Central memory CD8-positive, alpha-beta T cell (primary cell): ENCODE measurements at regions not wholly inside any gene's neighbourhood (a gene's known extent, or its start where the extent isn't known, plus 50 kb on each side); places are given as distances from the start of the nearest gene placed in this dataset.

Source experiments
- ATAC-seq: fragments of 150-1000 bp; cut with Tn5 transposase; replicated peaks from 2 replicates; pipeline ENCODE4 v1.10.0; 2022; ENCODE audit warnings: mild to moderate bottlenecking, moderate FRiP score, moderate number of reproducible peaks; ENCODE audit not compliant: poor library complexity, severe bottlenecking; ENCODE audit errors: extremely low read depth
- DNase-seq, 2 donors: peaks; one replicate each; pipeline ENCODE4 v3.0.0; 2021; ENCODE audit warnings: low spot score in 2 of 2
- H3K27ac Mint-ChIP-seq: one replicate; pipeline ENCODE4 v1.8.0; 2022; ENCODE audit warnings: low read depth, mild to moderate bottlenecking, moderate library complexity, mixed read lengths
- H3K27me3 Mint-ChIP-seq: one replicate; pipeline ENCODE4 v1.8.0; 2022; ENCODE audit warnings: mixed read lengths
- H3K36me3 Mint-ChIP-seq: one replicate; pipeline ENCODE4 v1.8.0; 2022; ENCODE audit warnings: mild to moderate bottlenecking, moderate library complexity, mixed read lengths; ENCODE audit not compliant: insufficient read depth
- H3K4me1 Mint-ChIP-seq: one replicate; pipeline ENCODE4 v1.8.0; 2022; ENCODE audit warnings: mixed read lengths
- H3K4me3 Mint-ChIP-seq: one replicate; pipeline ENCODE4 v1.8.0; 2022; ENCODE audit warnings: mild to moderate bottlenecking, moderate library complexity, mixed read lengths
- H3K9me3 Mint-ChIP-seq: one replicate; pipeline ENCODE4 v1.8.0; 2022; ENCODE audit warnings: mixed read lengths

DNA sequence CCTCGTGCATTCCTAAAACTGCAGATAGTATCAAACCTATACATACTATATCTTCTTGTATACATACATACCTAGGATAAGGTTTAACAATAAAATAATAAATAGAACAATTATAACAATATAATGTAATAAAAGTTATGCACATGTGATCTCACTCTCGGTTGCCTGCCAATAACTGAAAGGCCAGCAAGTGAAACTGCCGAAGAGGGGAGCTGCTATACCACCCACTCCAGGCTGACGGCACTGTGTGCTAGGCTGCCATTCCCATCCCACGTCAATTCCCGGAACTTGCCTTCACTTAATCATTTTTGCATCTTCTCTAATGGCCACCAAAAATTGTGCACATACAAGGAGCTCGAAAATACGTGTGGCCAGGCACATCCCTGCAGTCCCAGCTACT, 451.1 kb upstream of the FAT1 start:
- no peak for DNase-seq
- ATAC-seq: no peak
- H3K27ac Mint-ChIP-seq: no peak overlapping the region
- no peaks in the 10 kb centered on the region for H3K36me3 Mint-ChIP-seq
- H3K27me3 Mint-ChIP-seq: no peaks in the 10 kb centered on the region
- H3K4me3 Mint-ChIP-seq: no peak overlapping the region
- H3K4me1 Mint-ChIP-seq: no peaks in the 10 kb centered on the region
- peaks cover 35% of the 10 kb centered on the region for H3K9me3 Mint-ChIP-seq

DNA sequence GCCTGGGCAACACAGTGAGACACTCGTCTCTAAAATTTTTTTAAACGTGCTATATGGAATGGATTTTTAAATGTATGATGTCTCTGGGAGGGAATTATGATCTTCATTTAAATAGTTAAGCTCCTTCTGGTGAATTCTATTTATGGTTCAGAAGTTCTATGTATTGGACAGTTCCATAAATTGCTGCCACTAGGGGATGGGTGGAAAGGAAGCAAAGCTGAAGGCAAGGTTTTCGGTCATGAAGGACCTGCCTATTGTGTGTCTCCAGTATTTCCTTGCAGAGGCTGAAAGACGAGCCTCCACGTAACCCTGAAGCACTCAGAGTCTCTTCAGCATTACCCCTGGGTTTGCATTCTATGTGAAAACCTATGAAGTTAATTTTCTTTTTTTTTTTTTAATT, 451.5 kb upstream of the FAT1 start:
- Mint-ChIP-seq H3K9me3 (peaks cover 35% of the 10 kb centered on the region), H3K4me3 (no peak overlapping the region), H3K27ac (no peak overlapping the region), H3K27me3 (no peaks in the 10 kb centered on the region), H3K4me1 (no peaks in the 10 kb centered on the region), H3K36me3 (no peaks in the 10 kb centered on the region)
- DNase-seq (no peak), ATAC-seq (no peak)

DNA sequence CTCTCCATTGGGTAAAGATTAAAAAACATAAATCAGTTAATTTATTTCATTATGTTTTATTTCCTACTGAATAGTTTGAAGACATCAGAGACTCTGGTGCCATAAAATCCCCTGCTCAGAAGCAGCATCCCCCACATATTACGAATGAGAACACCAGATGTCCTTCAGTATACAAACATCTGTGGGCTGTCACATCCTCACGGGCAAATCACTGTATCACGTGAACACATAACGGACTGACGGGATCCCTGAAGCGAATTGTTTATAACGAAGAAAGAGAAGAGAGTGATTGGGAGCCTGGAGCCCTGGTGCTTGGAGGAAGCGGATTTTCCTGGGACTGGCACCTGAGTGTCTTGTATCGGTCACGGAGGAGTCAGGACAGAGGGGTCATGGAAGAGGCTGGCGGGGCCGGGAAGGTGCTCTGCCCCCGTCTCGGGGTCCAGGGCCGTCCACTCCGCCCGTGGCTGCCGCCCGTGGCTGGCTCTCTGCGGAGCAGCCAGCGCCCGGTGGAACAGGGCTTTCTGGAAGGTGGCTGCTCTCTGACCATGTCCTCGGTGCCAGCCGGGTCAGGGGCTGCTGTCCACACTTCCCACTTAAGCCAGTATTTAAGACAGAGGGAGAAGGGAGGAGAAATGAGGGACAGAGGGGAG, 452.7 kb upstream of the FAT1 start:
- ATAC-seq (no peak), DNase-seq (no peak)
- H3K27ac Mint-ChIP-seq: no peak overlapping the region
- H3K4me3 Mint-ChIP-seq: no peak overlapping the region
- H3K27me3 Mint-ChIP-seq: no peaks in the 10 kb centered on the region
- peaks cover 35% of the 10 kb centered on the region for H3K9me3 Mint-ChIP-seq
- H3K36me3 Mint-ChIP-seq: no peaks in the 10 kb centered on the region
- H3K4me1 Mint-ChIP-seq: no peaks in the 10 kb centered on the region

DNA sequence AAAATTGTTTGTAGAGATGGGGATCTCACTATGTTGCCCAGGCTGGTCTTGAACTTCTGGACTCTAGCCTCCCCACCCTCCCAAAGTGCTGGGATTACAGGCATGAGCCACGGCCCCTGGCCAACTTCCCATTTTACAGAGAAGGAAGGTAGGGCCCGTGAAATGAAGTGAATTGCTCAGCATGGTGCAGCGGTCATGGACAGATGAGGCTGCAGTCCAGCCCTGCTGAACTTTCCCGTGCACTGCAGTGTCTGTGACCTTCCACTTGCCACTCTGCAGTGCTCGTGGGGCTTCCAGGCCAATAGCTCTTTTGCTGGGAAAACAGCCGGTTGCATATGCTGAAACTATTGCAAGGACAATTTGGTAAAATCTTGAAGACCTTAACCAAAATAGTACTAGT, 454.4 kb upstream of the FAT1 start:
- ATAC-seq: no peak
- Mint-ChIP-seq H3K27me3 (no peaks in the 10 kb centered on the region), H3K4me1 (no peaks in the 10 kb centered on the region), H3K9me3 (peaks cover 24% of the 10 kb centered on the region), H3K27ac (no peak overlapping the region), H3K36me3 (no peaks in the 10 kb centered on the region), H3K4me3 (no peak overlapping the region)
- DNase-seq: no peak

DNA sequence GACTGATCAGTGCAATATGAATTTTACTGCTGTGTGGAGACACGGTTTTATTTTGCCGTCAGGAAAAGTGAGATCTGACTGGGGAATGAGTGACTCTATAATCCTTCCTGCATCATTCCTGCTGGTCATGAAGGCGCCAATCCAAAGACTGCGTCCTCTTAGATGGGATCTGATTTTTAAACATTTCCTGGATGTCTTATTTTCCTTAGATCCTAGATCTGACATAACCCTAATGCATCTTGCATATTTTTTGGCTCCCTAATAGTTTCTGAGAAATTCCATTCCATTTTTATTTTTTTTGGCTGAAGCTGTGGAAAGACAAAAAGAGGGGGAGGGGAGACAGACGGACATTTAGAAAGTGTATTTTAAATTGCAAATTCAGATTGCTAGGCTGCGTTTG, 454.9 kb upstream of the FAT1 start:
- H3K9me3 Mint-ChIP-seq: peaks cover 22% of the 10 kb centered on the region
- ATAC-seq (no peak), DNase-seq (no peak)
- no peaks in the 10 kb centered on the region for H3K4me1 Mint-ChIP-seq
- H3K27me3 Mint-ChIP-seq: no peaks in the 10 kb centered on the region
- H3K27ac Mint-ChIP-seq: no peak overlapping the region
- H3K4me3 Mint-ChIP-seq: no peak overlapping the region
- no peaks in the 10 kb centered on the region for H3K36me3 Mint-ChIP-seq

DNA sequence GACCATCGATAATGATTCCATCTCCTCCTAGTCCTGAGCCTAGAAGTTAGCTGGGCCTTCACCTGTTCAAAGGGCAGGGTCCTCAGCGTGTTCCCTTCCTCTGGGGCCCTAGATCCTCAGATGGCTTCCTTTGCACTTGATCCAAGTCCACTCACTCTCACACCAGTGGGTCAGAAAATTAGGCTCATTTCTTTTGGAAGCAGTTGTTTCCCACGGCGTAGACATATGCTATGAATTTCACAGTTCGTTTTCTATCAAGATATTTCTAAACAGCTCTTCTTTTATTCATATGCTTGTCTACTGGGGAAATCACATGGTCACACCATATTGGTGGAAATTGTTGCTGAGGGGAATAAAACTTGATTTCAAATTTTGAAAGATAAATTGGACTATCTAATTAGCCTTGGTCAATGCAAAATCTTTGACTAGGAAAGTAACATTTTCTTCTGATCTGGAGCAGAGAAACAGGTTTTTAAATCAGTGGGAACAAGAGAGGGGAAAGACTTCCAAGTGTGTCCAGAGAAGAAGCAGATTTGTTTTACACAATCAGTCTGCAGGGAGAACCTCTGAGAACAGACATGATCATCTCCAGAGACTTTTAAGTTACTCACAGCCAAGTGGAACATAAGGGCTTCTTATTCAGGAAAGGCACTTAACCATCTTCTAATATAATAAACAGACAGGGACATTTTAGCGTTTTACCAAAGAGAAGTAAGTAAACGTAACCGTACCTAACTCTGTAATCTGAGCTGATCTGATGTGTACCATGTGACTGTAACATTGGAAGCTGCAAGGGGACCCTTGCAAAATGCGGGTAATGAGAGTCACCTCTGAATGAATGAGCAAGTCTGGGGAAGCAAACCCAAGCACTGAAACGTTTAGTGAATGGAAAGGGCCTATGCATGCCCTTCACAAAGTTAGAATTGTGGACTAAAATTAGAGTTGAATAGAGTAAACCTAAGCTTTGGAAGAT, 455.7 kb upstream of the FAT1 start:
- Mint-ChIP-seq H3K4me3 (no peak overlapping the region), H3K4me1 (no peaks in the 10 kb centered on the region), H3K27ac (no peak overlapping the region), H3K36me3 (no peaks in the 10 kb centered on the region), H3K27me3 (no peaks in the 10 kb centered on the region), H3K9me3 (peaks cover 14% of the 10 kb centered on the region)
- no peak for DNase-seq
- ATAC-seq: no peak

DNA sequence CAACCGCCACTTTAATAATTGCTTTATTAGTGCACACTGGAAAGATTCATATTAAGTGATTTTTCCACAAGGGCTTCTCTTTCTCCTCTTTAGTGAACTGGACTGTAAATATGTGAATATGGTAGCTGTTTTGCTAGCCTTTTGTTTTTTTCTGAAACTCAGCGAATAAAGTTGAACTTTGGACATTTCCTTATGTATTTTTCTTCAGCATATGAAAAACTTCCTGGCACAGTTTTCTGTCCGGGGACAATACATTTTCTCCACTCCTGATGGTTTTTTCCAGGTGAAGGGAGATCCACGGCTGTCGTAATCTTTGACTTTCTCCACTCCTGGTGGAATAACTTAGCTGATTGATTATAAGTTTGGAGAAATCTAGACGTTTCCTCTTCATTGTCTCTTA, 457.4 kb upstream of the FAT1 start:
- Mint-ChIP-seq H3K36me3 (no peaks in the 10 kb centered on the region), H3K27me3 (no peaks in the 10 kb centered on the region), H3K9me3 (peaks cover 10% of the 10 kb centered on the region), H3K4me3 (no peak overlapping the region), H3K4me1 (no peaks in the 10 kb centered on the region), H3K27ac (no peak overlapping the region)
- ATAC-seq (no peak), DNase-seq (no peak)

DNA sequence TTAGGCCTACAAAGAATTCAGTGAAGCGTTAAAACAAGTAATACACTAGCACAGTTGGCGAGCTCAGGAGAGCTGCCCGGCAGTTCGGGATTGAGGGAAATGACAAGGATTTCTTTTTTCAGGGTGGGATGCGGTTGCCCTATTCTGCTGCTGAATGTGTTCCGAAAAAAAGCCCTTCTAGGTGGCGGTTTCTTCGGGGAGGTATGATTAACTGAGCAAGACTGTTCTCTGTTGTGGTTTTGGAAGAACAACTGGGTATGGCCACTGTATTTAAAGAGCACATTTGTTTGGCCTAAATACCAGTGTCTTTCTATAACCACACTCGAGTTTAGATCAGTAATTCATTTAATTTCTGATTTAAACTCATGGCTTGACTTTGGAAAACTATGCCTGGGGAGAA, 459.7 kb upstream of the FAT1 start:
- no peak overlapping the region for H3K27ac Mint-ChIP-seq
- no peak overlapping the region for H3K4me3 Mint-ChIP-seq
- H3K4me1 Mint-ChIP-seq: no peaks in the 10 kb centered on the region
- H3K9me3 Mint-ChIP-seq: peaks cover 15% of the 10 kb centered on the region
- H3K27me3 Mint-ChIP-seq: no peaks in the 10 kb centered on the region
- DNase-seq (no peak), ATAC-seq (no peak)
- H3K36me3 Mint-ChIP-seq: no peaks in the 10 kb centered on the region

DNA sequence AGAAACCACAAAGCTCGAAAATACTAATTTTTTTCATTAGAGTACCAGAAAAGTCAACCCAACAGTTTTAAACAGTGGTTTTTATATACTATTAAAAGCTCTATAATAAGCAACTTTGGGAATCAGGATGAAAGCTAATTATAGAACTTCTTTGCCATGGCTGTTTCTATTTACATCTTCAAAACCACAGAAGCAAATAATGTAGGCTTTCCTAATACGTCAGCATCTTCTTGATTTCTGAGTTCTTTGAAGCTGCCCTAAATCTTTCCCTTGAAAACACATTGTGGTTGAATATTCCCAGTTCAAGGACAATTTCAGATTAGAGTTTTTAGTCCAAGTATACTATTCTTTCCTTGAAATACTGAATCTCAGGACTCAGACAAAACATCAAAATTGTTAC, 460.2 kb upstream of the FAT1 start:
- no peak overlapping the region for H3K27ac Mint-ChIP-seq
- DNase-seq (no peak), ATAC-seq (no peak)
- no peaks in the 10 kb centered on the region for H3K36me3 Mint-ChIP-seq
- peaks cover 16% of the 10 kb centered on the region for H3K9me3 Mint-ChIP-seq
- no peak overlapping the region for H3K4me3 Mint-ChIP-seq
- H3K27me3 Mint-ChIP-seq: no peaks in the 10 kb centered on the region
- H3K4me1 Mint-ChIP-seq: no peaks in the 10 kb centered on the region

DNA sequence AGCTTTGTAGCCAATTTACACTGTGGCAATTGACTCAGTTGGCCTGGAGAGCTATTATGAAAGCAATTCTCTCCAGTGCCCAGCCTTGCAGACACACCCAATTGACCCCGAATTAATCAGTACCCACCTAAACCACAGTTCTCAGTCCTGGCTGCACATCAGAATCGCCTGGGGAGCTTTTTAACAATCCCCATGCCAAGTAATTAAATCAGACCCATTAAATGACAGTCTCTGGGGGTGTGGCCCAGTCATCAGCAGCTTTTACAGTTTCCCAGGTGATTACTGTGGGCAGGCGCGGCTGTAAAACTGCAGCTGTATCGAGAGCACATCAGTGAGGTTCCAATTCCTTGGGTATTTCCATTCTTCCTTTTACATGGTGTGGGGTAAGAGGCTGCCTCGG, 460.9 kb upstream of the FAT1 start:
- ATAC-seq: no peak
- no peak overlapping the region for H3K27ac Mint-ChIP-seq
- H3K36me3 Mint-ChIP-seq: no peaks in the 10 kb centered on the region
- no peak overlapping the region for H3K4me3 Mint-ChIP-seq
- H3K27me3 Mint-ChIP-seq: no peaks in the 10 kb centered on the region
- H3K4me1 Mint-ChIP-seq: no peaks in the 10 kb centered on the region
- DNase-seq: no peak
- H3K9me3 Mint-ChIP-seq: peaks cover 19% of the 10 kb centered on the region

DNA sequence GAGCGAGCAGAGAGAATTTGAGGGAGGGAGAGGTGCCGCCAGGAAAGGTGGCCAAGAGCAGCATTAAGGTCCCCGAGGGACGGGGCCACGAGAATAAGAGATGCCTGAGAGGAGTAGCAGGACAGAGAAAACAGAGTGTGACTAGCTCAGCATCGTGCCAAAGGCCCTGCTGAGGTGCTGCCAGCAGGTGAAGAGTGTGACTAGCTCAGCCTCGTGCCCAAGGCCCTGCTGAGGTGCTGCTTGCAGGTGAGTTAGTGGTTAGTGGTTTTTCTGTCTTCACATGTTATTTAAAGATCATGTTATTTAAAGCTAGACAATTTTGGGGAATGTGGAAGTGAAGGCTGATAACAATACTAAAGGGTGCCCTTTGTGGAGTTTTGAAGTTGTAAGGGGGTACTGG, 464.5 kb upstream of the FAT1 start:
- Mint-ChIP-seq H3K36me3 (no peaks in the 10 kb centered on the region), H3K27ac (no peak overlapping the region), H3K4me1 (no peaks in the 10 kb centered on the region), H3K9me3 (peaks cover 22% of the 10 kb centered on the region), H3K4me3 (no peak overlapping the region), H3K27me3 (no peaks in the 10 kb centered on the region)
- no peak for ATAC-seq
- no peak for DNase-seq

DNA sequence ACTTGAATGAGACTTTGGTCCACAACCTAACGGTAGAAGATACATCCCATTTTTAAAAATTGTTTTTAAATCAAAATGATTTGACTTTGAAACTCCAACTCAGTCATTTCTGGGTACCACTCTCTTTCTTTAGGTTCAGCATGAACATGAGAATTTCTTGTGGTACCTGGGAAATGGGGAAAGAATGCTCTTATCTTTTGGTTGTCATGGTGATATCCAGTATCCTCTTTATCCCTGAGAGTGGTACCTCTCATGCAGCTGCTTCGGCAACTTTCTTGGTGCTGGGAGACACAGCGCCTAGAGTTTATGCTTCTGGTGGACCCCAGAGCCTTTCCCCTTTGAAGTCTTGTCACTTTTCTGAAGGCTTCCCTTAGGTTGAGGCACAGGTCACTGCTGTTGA, 465.1 kb upstream of the FAT1 start:
- peaks cover 22% of the 10 kb centered on the region for H3K9me3 Mint-ChIP-seq
- no peak overlapping the region for H3K4me3 Mint-ChIP-seq
- ATAC-seq: no peak

DNA sequence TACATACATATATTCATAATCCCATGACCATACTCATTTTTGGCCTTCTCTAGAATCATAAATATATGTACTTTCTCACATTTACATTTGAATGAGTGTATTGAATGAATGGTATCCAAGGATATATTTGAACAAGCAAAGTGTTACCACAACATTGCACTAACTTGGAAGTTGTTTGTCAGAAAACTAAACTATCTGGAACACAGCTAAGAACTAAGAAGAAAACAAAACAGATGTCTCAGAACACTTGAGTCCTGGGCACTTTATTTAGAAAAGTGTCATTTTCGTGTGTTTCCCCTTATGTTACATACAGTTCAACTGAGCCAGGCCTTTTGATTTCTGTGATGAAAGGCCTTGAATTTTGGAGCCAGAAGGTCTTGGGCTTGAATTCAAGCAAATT, 466.7 kb upstream of the FAT1 start:
- Mint-ChIP-seq H3K4me1 (no peaks in the 10 kb centered on the region), H3K27me3 (no peaks in the 10 kb centered on the region), H3K4me3 (no peak overlapping the region), H3K27ac (no peak overlapping the region), H3K36me3 (no peaks in the 10 kb centered on the region), H3K9me3 (peaks cover 22% of the 10 kb centered on the region)
- ATAC-seq (no peak), DNase-seq (no peak)

More for the DNA sequence above, 465.1 kb upstream of the FAT1 start:
- no peak for DNase-seq
- H3K36me3 Mint-ChIP-seq: no peaks in the 10 kb centered on the region
- no peak overlapping the region for H3K27ac Mint-ChIP-seq
- H3K4me1 Mint-ChIP-seq: no peaks in the 10 kb centered on the region
- no peaks in the 10 kb centered on the region for H3K27me3 Mint-ChIP-seq
